ENCODE measurements at regions not wholly inside any gene's neighbourhood (a gene's known extent, or its start where the extent isn't known, plus 50 kb on each side); places are given as distances from the start of the nearest gene placed in this dataset.

GRCh38 chr12:111181143-111181726, 187.7 kb downstream of the PHETA1 start:
- TF ChIP-seq POLR2A (IDR thresholded peaks at IDR 0.05) (no peak), CTCF (IDR thresholded peaks at IDR 0.05) (no peak), EP300 (IDR thresholded peaks at IDR 0.05) (no peak)
- H3K36me3 ChIP-seq: no peaks in the 10 kb centered on the region
- intact Hi-C loops (cut with DNase I): no loop called here
- H3K4me1 ChIP-seq (ENCODE audit: insufficient read depth): no peaks in the 10 kb centered on the region
- DNase-seq: peak; percentile 27 to 70 (median 44)
- no peaks in the 10 kb centered on the region for H3K27me3 ChIP-seq
- H3K27ac ChIP-seq: no peak overlapping the region
- 7 to 13% (median 9%) methylated on average over 18 of the region's 18 CpGs for WGBS, 3 donors
- no peak overlapping the region for H3K4me3 ChIP-seq
- no peaks in the 10 kb centered on the region for H3K9me3 ChIP-seq

- no peak for DNase-seq
- no peak overlapping the region for H3K27ac ChIP-seq
- no peaks in the 10 kb centered on the region for H3K27me3 ChIP-seq
- H3K36me3 ChIP-seq: no peaks in the 10 kb centered on the region
- WGBS, 3 donors: 32 to 37% (median 36%) methylated on average over 19 of the region's 19 CpGs
- no peaks in the 10 kb centered on the region for H3K9me3 ChIP-seq
- intact Hi-C loops (cut with DNase I): no loop called here
- TF ChIP-seq POLR2A (IDR thresholded peaks at IDR 0.05) (no peak), CTCF (IDR thresholded peaks at IDR 0.05) (no peak), EP300 (IDR thresholded peaks at IDR 0.05) (no peak)
- no peak overlapping the region for H3K4me3 ChIP-seq
- H3K4me1 ChIP-seq (ENCODE audit: insufficient read depth): no peaks in the 10 kb centered on the region
Observed at GRCh38 chr12:111180426-111181142, 188.3 kb downstream of the PHETA1 start.

GRCh38 chr12:111178181-111179081, 190.5 kb downstream of the PHETA1 start:
- intact Hi-C loops (cut with DNase I): no loop called here
- no peaks in the 10 kb centered on the region for H3K9me3 ChIP-seq
- DNase-seq: no peak
- no peaks in the 10 kb centered on the region for H3K27me3 ChIP-seq
- TF ChIP-seq CTCF (IDR thresholded peaks at IDR 0.05) (no peak), EP300 (IDR thresholded peaks at IDR 0.05) (no peak), POLR2A (IDR thresholded peaks at IDR 0.05) (no peak)
- 17 to 20% (median 19%) methylated on average over 18 of the region's 18 CpGs for WGBS, 3 donors
- no peaks in the 10 kb centered on the region for H3K4me1 ChIP-seq (ENCODE audit: insufficient read depth)
- no peak overlapping the region for H3K4me3 ChIP-seq
- no peaks in the 10 kb centered on the region for H3K36me3 ChIP-seq
- H3K27ac ChIP-seq: no peak overlapping the region

GRCh38 chr12:111175396-111176094, 193.3 kb downstream of the PHETA1 start:
- Histone ChIP-seq H3K27me3 (no peaks in the 10 kb centered on the region), H3K9me3 (no peaks in the 10 kb centered on the region), H3K4me1 (ENCODE audit: insufficient read depth) (no peaks in the 10 kb centered on the region), H3K4me3 (no peak overlapping the region), H3K36me3 (no peaks in the 10 kb centered on the region), H3K27ac (no peak overlapping the region)
- TF ChIP-seq EP300 (IDR thresholded peaks at IDR 0.05) (no peak), POLR2A (IDR thresholded peaks at IDR 0.05) (no peak), CTCF (IDR thresholded peaks at IDR 0.05) (no peak)
- intact Hi-C loops (cut with DNase I): no loop called here
- no peak for DNase-seq
- 69 to 76% (median 72%) methylated on average over 10 of the region's 10 CpGs for WGBS, 3 donors

All from ovary (tissue), 7 donors.